22Rv1 (cell line): ENCODE measurements at regions not wholly inside any gene's neighbourhood (a gene's known extent, or its start where the extent isn't known, plus 50 kb on each side); places are given as distances from the start of the nearest gene placed in this dataset.

Experiments used
- ZFX ChIP-seq: fragments of 450-650 bp; IDR thresholded peaks from 2 replicates; pipeline ENCODE4 v1.6.1; 2017; ENCODE audit warnings: antibody characterized with exemption, borderline replicate concordance
- TF ChIP-seq, protein P1 (sequence below): fragments of 450-650 bp; IDR thresholded peaks from 2 replicates; pipeline ENCODE4 v1.5.1; 2017; ENCODE audit warnings: mild to moderate bottlenecking

DNA sequence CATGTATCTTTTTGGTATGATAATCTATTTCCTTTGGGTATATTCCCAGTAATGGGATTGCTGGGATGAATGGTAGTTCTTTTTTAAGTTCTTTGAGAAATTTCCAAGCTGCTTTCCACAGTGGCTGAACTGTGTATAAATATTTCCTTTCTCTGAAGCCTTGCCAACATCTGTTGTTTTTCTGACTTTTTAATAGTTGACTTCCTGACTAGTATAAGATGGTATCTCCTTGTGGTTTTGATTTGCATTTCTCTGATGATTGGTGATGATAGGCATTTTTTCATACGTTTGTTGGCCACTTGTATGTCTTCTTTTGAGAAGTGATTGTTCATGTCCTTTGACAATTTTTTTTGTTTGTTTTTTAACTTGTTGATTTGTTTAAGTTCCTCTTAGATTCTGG lies 61.6 kb upstream of the PCDH17 start:
- TF ChIP-seq, protein P1, sequence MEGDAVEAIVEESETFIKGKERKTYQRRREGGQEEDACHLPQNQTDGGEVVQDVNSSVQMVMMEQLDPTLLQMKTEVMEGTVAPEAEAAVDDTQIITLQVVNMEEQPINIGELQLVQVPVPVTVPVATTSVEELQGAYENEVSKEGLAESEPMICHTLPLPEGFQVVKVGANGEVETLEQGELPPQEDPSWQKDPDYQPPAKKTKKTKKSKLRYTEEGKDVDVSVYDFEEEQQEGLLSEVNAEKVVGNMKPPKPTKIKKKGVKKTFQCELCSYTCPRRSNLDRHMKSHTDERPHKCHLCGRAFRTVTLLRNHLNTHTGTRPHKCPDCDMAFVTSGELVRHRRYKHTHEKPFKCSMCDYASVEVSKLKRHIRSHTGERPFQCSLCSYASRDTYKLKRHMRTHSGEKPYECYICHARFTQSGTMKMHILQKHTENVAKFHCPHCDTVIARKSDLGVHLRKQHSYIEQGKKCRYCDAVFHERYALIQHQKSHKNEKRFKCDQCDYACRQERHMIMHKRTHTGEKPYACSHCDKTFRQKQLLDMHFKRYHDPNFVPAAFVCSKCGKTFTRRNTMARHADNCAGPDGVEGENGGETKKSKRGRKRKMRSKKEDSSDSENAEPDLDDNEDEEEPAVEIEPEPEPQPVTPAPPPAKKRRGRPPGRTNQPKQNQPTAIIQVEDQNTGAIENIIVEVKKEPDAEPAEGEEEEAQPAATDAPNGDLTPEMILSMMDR, result no peak
- no peak for TF ChIP-seq ZFX
